ENCODE measurements at regions not wholly inside any gene's neighbourhood (a gene's known extent, or its start where the extent isn't known, plus 50 kb on each side); places are given as distances from the start of the nearest gene placed in this dataset.

- Histone ChIP-seq H3K23ac (ENCODE audit: low read depth, low read length) (no peak overlapping the region), H2AK5ac (ENCODE audit: low read depth, low read length) (no peak overlapping the region), H2BK5ac (ENCODE audit: low read depth, low read length, poor library complexity, severe bottlenecking) (no peak overlapping the region), H2AK9ac (replicated peaks; ENCODE audit: low read depth, low read length, poor library complexity) (no peak overlapping the region), H3K9me1 (ENCODE audit: insufficient read depth, low read length) (no peaks in the 10 kb centered on the region), H2BK120ac (ENCODE audit: low read depth, low read length) (no peak overlapping the region), H3K27me3 (ENCODE audit: control insufficient read depth, insufficient read depth, low read length) (no peaks in the 10 kb centered on the region), H3K14ac (replicated peaks; ENCODE audit: low read depth, low read length) (no peak overlapping the region), H2AFZ (replicated peaks; ENCODE audit: low read length, poor library complexity) (no peak overlapping the region), H4K20me1 (ENCODE audit: insufficient read depth, low read length) (no peaks in the 10 kb centered on the region), H3K27ac (ENCODE audit: insufficient read depth, low read length) (no peak overlapping the region), H4K91ac (ENCODE audit: insufficient read depth, low read depth, low read length) (no peak overlapping the region), H3K4me2 (ENCODE audit: low read depth, low read length) (no peak overlapping the region), H3K56ac (ENCODE audit: extremely low read depth, insufficient read depth, low read length) (no peak overlapping the region), H3K18ac (ENCODE audit: low read depth, low read length) (no peak overlapping the region), H4K8ac (ENCODE audit: low read depth in 2 of 2, low read length in 2 of 2) (no peak overlapping the region), H3K36me3 (ENCODE audit: control insufficient read depth, insufficient read depth, low read length) (no peaks in the 10 kb centered on the region), H4K5ac (ENCODE audit: low read depth, low read length) (no peak overlapping the region), H3K9me3 (ENCODE audit: control insufficient read depth, insufficient read depth, low read length) (no peaks in the 10 kb centered on the region), H3K4me3 (ENCODE audit: insufficient read depth, low read depth, low read length) (no peak overlapping the region), H3K9ac (ENCODE audit: low read depth, low read length) (no peak overlapping the region), H2BK15ac (ENCODE audit: low read depth, low read length) (no peak overlapping the region), H2BK20ac (ENCODE audit: low read depth, low read length) (no peak overlapping the region), H3K4me1 (ENCODE audit: control insufficient read depth, insufficient read depth, low read length) (no peaks in the 10 kb centered on the region), H3K4ac (ENCODE audit: low read depth, low read length) (no peak overlapping the region), H3K79me1 (ENCODE audit: low read depth in 1 of 2, low read length in 2 of 2) (no peaks in the 10 kb centered on the region)
- no CpG with 5 or more reads among the region's 2 CpGs for WGBS, 2 experiments (ENCODE audit: extremely low coverage in 2 of 2, insufficient read length in 1 of 2)
- dilution Hi-C loops (cut with HindIII; ENCODE audit: low sequenced_read_pairs, unreplicated experiment): no loop called here
- intact Hi-C loops (cut with micrococcal nuclease): no loop called here
- ChIA-PET CTCF (no interaction called here), POLR2A (ENCODE audit: unreplicated experiment) (no interaction called here)
- in situ Hi-C loops (cut with MboI; ENCODE audit: low sequenced_read_pairs): no loop called here
- ATAC-seq (ENCODE audit: low read depth) (no peak), DNase-seq (no peak)
- TF ChIP-seq RFX5 (IDR thresholded peaks at IDR 0.05; ENCODE audit: low read depth, low read length) (no peak), NFE2L2 (IDR thresholded peaks at IDR 0.05; ENCODE audit: low read depth, low read length) (no peak), RCOR1 (IDR thresholded peaks at IDR 0.05; ENCODE audit: insufficient replicate concordance, low read length) (no peak)
- no TSS peak for BruUV-seq (replicated peaks)
These were observed 207.6 kb upstream of the MTPN start for GRCh38 chr7:136184719-136185118.
